Neural progenitor cell (in vitro differentiated cells): ENCODE measurements at regions not wholly inside any gene's neighbourhood (a gene's known extent, or its start where the extent isn't known, plus 50 kb on each side); places are given as distances from the start of the nearest gene placed in this dataset.
"Not testable (repeated sequence)": the region's sequence is repeated elsewhere in the genome, so short reads cannot be mapped to it uniquely, and the experiment has no call there.

ENCODE experiments used
- DNase-seq: peaks from one replicate; pipeline ENCODE4 v3.0.0-alpha.2; 2016; ENCODE audit warnings: low spot score
- H2AFZ ChIP-seq: fragments of 200-600 bp; sonication (generic); replicated peaks from 2 replicates; pipeline ENCODE4 v1.6.1; 2016; ENCODE audit warnings: antibody characterized with exemption
- H3F3A ChIP-seq: fragments of 200-600 bp; sonication (generic); 2 replicates; pipeline ENCODE4 v1.6.1; 2016; ENCODE audit warnings: antibody characterized with exemption, low read depth
- H3K27ac ChIP-seq: fragments of 200-600 bp; sonication (generic); 2 replicates; pipeline ENCODE4 v1.5.1; 2016; ENCODE audit warnings: mild to moderate bottlenecking
- H3K27me3 ChIP-seq: fragments of 200-600 bp; sonication (generic); 2 replicates; pipeline ENCODE4 v1.6.1; 2016; ENCODE audit warnings: mild to moderate bottlenecking, moderate library complexity
- H3K36me3 ChIP-seq: fragments of 200-600 bp; sonication (generic); 2 replicates; pipeline ENCODE4 v1.5.1; 2016
- H3K4me1 ChIP-seq: fragments of 200-600 bp; sonication (generic); 2 replicates; pipeline ENCODE4 v1.6.1; 2016; ENCODE audit warnings: mixed run types
- H3K4me2 ChIP-seq: fragments of 200-600 bp; sonication (generic); 2 replicates; pipeline ENCODE4 v1.6.1; 2016
- H3K4me3 ChIP-seq: fragments of 200-600 bp; sonication (generic); 2 replicates; pipeline ENCODE4 v1.5.1; 2016
- H3K79me2 ChIP-seq: fragments of 200-600 bp; sonication (generic); 2 replicates; pipeline ENCODE4 v1.6.1; 2016; ENCODE audit warnings: low read depth
- H3K9ac ChIP-seq: fragments of 200-600 bp; sonication (generic); 2 replicates; pipeline ENCODE4 v1.6.1; 2016
- H3K9me3 ChIP-seq: fragments of 200-600 bp; sonication (generic); 2 replicates; pipeline ENCODE4 v1.5.1; 2016; ENCODE audit warnings: low read depth
- H4K20me1 ChIP-seq: fragments of 200-600 bp; sonication (generic); 2 replicates; pipeline ENCODE4 v1.6.1; 2016; ENCODE audit warnings: low read depth
- H3K27ac Mint-ChIP-seq: 3 replicates; pipeline ENCODE4 v1.8.0; 2021; ENCODE audit warnings: mixed read lengths
- H3K27me3 Mint-ChIP-seq: 2 replicates; pipeline ENCODE4 v1.8.0; 2022; ENCODE audit warnings: low read depth, mild to moderate bottlenecking, inconsistent platforms, moderate library complexity, mixed read lengths; ENCODE audit not compliant: insufficient read depth
- H3K36me3 Mint-ChIP-seq: 3 replicates; pipeline ENCODE4 v1.8.0; 2021; ENCODE audit warnings: mixed read lengths
- H3K4me1 Mint-ChIP-seq: 3 replicates; pipeline ENCODE4 v1.8.0; 2021; ENCODE audit warnings: mixed read lengths
- H3K4me3 Mint-ChIP-seq: 3 replicates; pipeline ENCODE4 v1.8.0; 2021; ENCODE audit warnings: mild to moderate bottlenecking, moderate library complexity, mixed read lengths
- H3K9me3 Mint-ChIP-seq: 3 replicates; pipeline ENCODE4 v1.8.0; 2020; ENCODE audit warnings: mixed read lengths
- CTCF ChIP-seq: fragments of 200-600 bp; sonication (generic); IDR thresholded peaks from 2 replicates; pipeline ENCODE4 v1.5.1; 2017; ENCODE audit warnings: antibody characterized with exemption, mild to moderate bottlenecking
- EZH2 ChIP-seq: fragments of 200-600 bp; sonication (generic); IDR thresholded peaks from 2 replicates; pipeline ENCODE4 v1.6.1; 2017; ENCODE audit warnings: antibody characterized with exemption, mild to moderate bottlenecking, moderate library complexity
- EZH2phosphoT487 ChIP-seq: fragments of 200-600 bp; sonication (generic); IDR thresholded peaks from 2 replicates; pipeline ENCODE4 v1.6.1; 2017; ENCODE audit warnings: antibody characterized with exemption

- H3K36me3 Mint-ChIP-seq = no peaks in the 10 kb centered on the region
- Histone ChIP-seq H3K27me3 (no peaks in the 10 kb centered on the region), H3K9me3 (no peaks in the 10 kb centered on the region), H3K4me3 (no peak overlapping the region), H4K20me1 (no peaks in the 10 kb centered on the region), H3K27ac (no peak overlapping the region), H3K4me2 (no peak overlapping the region), H3F3A (no peaks in the 10 kb centered on the region), H3K79me2 (no peaks in the 10 kb centered on the region), H2AFZ (no peak overlapping the region), H3K36me3 (no peaks in the 10 kb centered on the region), H3K4me1 (peaks cover 3% of the 10 kb centered on the region), H3K9ac (no peak overlapping the region)
- H3K4me3 Mint-ChIP-seq = no peak overlapping the region
- H3K4me1 Mint-ChIP-seq = peaks cover 3% of the 10 kb centered on the region
- H3K9me3 Mint-ChIP-seq = no peaks in the 10 kb centered on the region
- H3K27ac Mint-ChIP-seq = no peak overlapping the region
- TF ChIP-seq CTCF = no peak
- TF ChIP-seq EZH2 = no peak
- DNase-seq = no peak
- no peaks in the 10 kb centered on the region for H3K27me3 Mint-ChIP-seq
Observed at GRCh38 chr17:62140836-62141235, 75.8 kb upstream of the MED13 start.

GRCh38 chr17:62140376-62140775 is 75.3 kb upstream of the MED13 start:
- H3K4me1 ChIP-seq = no peaks in the 10 kb centered on the region
- no peak overlapping the region for H3K27ac ChIP-seq
- no peak for DNase-seq
- no peaks in the 10 kb centered on the region for H3K79me2 ChIP-seq
- Mint-ChIP-seq H3K27me3 (no peaks in the 10 kb centered on the region), H3K36me3 (no peaks in the 10 kb centered on the region), H3K4me1 (peaks cover 3% of the 10 kb centered on the region), H3K27ac (no peak overlapping the region), H3K4me3 (no peak overlapping the region), H3K9me3 (no peaks in the 10 kb centered on the region)
- H3K9ac ChIP-seq = no peak overlapping the region
- TF ChIP-seq EZH2phosphoT487 (no peak), CTCF (no peak), EZH2 (no peak)
- no peak overlapping the region for H3K4me3 ChIP-seq
- no peaks in the 10 kb centered on the region for H3K36me3 ChIP-seq
- H3K9me3 ChIP-seq = no peaks in the 10 kb centered on the region
- no peak overlapping the region for H2AFZ ChIP-seq
- H3K27me3 ChIP-seq = no peaks in the 10 kb centered on the region
- H3K4me2 ChIP-seq = no peak overlapping the region
- H3F3A ChIP-seq = no peaks in the 10 kb centered on the region
- H4K20me1 ChIP-seq = no peaks in the 10 kb centered on the region

GRCh38 chr17:62139690-62140354 is 74.7 kb upstream of the MED13 start:
- not testable (repeated sequence) for H3K36me3 Mint-ChIP-seq, H3K9ac ChIP-seq, H3K4me3 Mint-ChIP-seq, H3K27ac ChIP-seq, H3K4me1 ChIP-seq, H3K27ac Mint-ChIP-seq, H3K9me3 Mint-ChIP-seq, H3K27me3 ChIP-seq, H3K4me1 Mint-ChIP-seq, H2AFZ ChIP-seq, H3K9me3 ChIP-seq, H3K36me3 ChIP-seq, DNase-seq, H3K27me3 Mint-ChIP-seq, H3F3A ChIP-seq, H3K4me2 ChIP-seq, H4K20me1 ChIP-seq, H3K4me3 ChIP-seq, H3K79me2 ChIP-seq

DNA sequence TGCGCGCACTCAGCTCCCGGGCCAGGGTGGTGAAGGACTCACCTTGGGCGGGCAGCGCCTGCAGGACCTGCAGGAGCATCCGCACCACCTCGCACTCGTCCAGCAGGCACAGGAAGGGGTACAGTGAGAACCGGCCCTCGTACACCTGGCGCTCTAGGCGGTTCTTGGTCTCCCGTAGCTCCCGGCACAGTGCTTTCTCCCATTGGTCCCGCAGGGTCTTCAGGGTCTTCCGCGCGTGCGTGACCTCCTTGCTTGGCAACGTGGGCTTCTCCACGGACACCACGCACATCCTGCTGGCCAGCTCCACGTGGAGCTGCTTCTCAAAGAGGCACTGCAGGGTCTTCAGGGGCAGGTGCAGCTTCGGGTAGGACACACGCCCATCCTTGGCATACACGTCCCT is 74.1 kb upstream of the MED13 start:
- Mint-ChIP-seq H3K27ac (no peak overlapping the region), H3K4me1 (peaks cover 3% of the 10 kb centered on the region), H3K9me3 (no peaks in the 10 kb centered on the region), H3K36me3 (no peaks in the 10 kb centered on the region), H3K4me3 (no peak overlapping the region), H3K27me3 (no peaks in the 10 kb centered on the region)
- no peaks in the 10 kb centered on the region for H3K4me1 ChIP-seq
- no peak for TF ChIP-seq EZH2phosphoT487
- H4K20me1 ChIP-seq = no peaks in the 10 kb centered on the region
- no peaks in the 10 kb centered on the region for H3K36me3 ChIP-seq
- DNase-seq = no peak
- H3K27ac ChIP-seq = no peak overlapping the region
- H3F3A ChIP-seq = no peaks in the 10 kb centered on the region
- no peaks in the 10 kb centered on the region for H3K9me3 ChIP-seq
- H3K4me3 ChIP-seq = no peak overlapping the region
- H3K9ac ChIP-seq = no peak overlapping the region
- H2AFZ ChIP-seq = no peak overlapping the region
- no peak overlapping the region for H3K4me2 ChIP-seq
- no peaks in the 10 kb centered on the region for H3K27me3 ChIP-seq
- no peaks in the 10 kb centered on the region for H3K79me2 ChIP-seq

GRCh38 chr17:62138676-62139121 is 73.6 kb upstream of the MED13 start:
- not testable (repeated sequence) for H3K36me3 Mint-ChIP-seq, DNase-seq, H3K4me1 Mint-ChIP-seq, H3K27ac Mint-ChIP-seq, H3K9ac ChIP-seq, H3K27ac ChIP-seq, H3K27me3 ChIP-seq, H3K79me2 ChIP-seq, H3F3A ChIP-seq, H3K4me3 Mint-ChIP-seq, H3K9me3 ChIP-seq, H4K20me1 ChIP-seq, H3K36me3 ChIP-seq, H3K4me3 ChIP-seq, H3K9me3 Mint-ChIP-seq, H3K27me3 Mint-ChIP-seq, H3K4me1 ChIP-seq, H3K4me2 ChIP-seq, H2AFZ ChIP-seq

- H4K20me1 ChIP-seq, H3K36me3 Mint-ChIP-seq, H3K4me3 ChIP-seq, H3K27me3 Mint-ChIP-seq, H3K9me3 Mint-ChIP-seq, H3K9me3 ChIP-seq, H3K27ac Mint-ChIP-seq, H3F3A ChIP-seq, H3K4me1 ChIP-seq, H3K27ac ChIP-seq, H3K36me3 ChIP-seq, H3K27me3 ChIP-seq, H3K4me3 Mint-ChIP-seq, H3K4me1 Mint-ChIP-seq, H2AFZ ChIP-seq, DNase-seq, H3K79me2 ChIP-seq, H3K4me2 ChIP-seq, H3K9ac ChIP-seq: not testable (repeated sequence)
Observed at GRCh38 chr17:62137734-62138624, 72.9 kb upstream of the MED13 start.
